HCT116 (cell line): ENCODE measurements at regions not wholly inside any gene's neighbourhood (a gene's known extent, or its start where the extent isn't known, plus 50 kb on each side); places are given as distances from the start of the nearest gene placed in this dataset.

Source experiments
- ATAC-seq: fragments of 200-7000 bp; cut with Tn5 transposase; 2 replicates; pipeline ENCODE4 v1.9.1; 2020; ENCODE audit warnings: mild to moderate bottlenecking, moderate library complexity
- BruUV-seq: library from RNA; stranded (reverse); fragments of 400-500 nt; replicated peaks from 2 replicates; lab custom pipeline; 2021; lab: Mats Ljungman, UMichigan
- CTCF ChIA-PET: fragments of 300-600 bp; sonication (Branson Sonifier 250); formaldehyde crosslinking; loops from one replicate; lab custom pipeline; 2021; ENCODE audit warnings: antibody characterized with exemption; lab: Charles Lee
- POLR2A ChIA-PET: fragments of 300-600, 350-600 bp; sonication (Branson Sonifier 250); formaldehyde crosslinking; loops from one replicate; lab custom pipeline; 2021; ENCODE audit warnings: antibody characterized with exemption; lab: Charles Lee
- RAD21 ChIA-PET, 2 experiments: fragments of 300-600 bp; sonication (Branson Sonifier 250); formaldehyde crosslinking; loops; one replicate each; lab custom pipeline; 2023; ENCODE audit warnings: low total read pairs in 2 of 2; ENCODE audit not compliant: uncharacterized antibody in 2 of 2, unreplicated experiment in 2 of 2, low non-redundant PET in 1 of 2; lab: Charles Lee
- DNase-seq: peaks from one replicate; pipeline ENCODE4 v3.0.0-alpha.2; 2010; ENCODE audit warnings: low read depth, low spot score
- H2AFZ ChIP-seq: fragments of 200-600 bp; shearing (Covaris generic), sonication (generic); 2 replicates; pipeline ENCODE4 v1.6.1; 2017; ENCODE audit warnings: low read depth, mixed run types, mixed read lengths, antibody characterized with exemption, low read length; ENCODE audit not compliant: poor library complexity, severe bottlenecking
- H3K27ac ChIP-seq: 2 replicates; pipeline ENCODE4 v1.5.1; 2012; ENCODE audit warnings: low read depth, low read length
- H3K27me3 ChIP-seq: fragments of 200-600 bp; sonication (generic); 2 replicates; pipeline ENCODE4 v1.6.1; 2016; ENCODE audit warnings: mixed run types, low read length, mixed read lengths; ENCODE audit not compliant: insufficient read depth
- H3K36me3 ChIP-seq, 2 experiments: fragments of 200-500 bp in 1 of 2; fragments of 200-600 bp in 1 of 2; sonication (Bioruptor generic) in 1 of 2; sonication (generic) in 1 of 2; 2 replicates each; pipeline versions ENCODE4 v1.5.1 to v1.6.1; 2014 to 2016; ENCODE audit warnings: low read length in 2 of 2, inconsistent platforms in 1 of 2, mixed read lengths in 1 of 2, mixed run types in 1 of 2; ENCODE audit not compliant: insufficient read depth in 2 of 2, control insufficient read depth in 1 of 2
- H3K4me1 ChIP-seq, 2 experiments: fragments of 200-600 bp in 1 of 2; sonication (generic) in 1 of 2; 2 replicates each; pipeline versions ENCODE4 v1.5.1 to v1.6.1; 2012 to 2017; ENCODE audit warnings: low read length in 2 of 2, inconsistent platforms in 1 of 2, mild to moderate bottlenecking in 1 of 2, mixed read lengths in 1 of 2, mixed run types in 1 of 2, moderate library complexity in 1 of 2; ENCODE audit not compliant: insufficient read depth in 2 of 2, control insufficient read depth in 1 of 2
- H3K4me2 ChIP-seq: fragments of 200-600 bp; sonication (generic); 2 replicates; pipeline ENCODE4 v1.6.1; 2017; ENCODE audit warnings: mixed run types, low read length, mixed read lengths
- H3K4me3 ChIP-seq, 2 experiments: fragments of 200-600 bp in 1 of 2; sonication (generic) in 1 of 2; replicated peaks in 1 of 2; 2 replicates each; pipeline ENCODE4 v1.5.1; 2011 to 2016; ENCODE audit warnings: low read length in 2 of 2, control low read depth in 1 of 2, low read depth in 1 of 2, mild to moderate bottlenecking in 1 of 2, mixed read lengths in 1 of 2, mixed run types in 1 of 2
- H3K79me2 ChIP-seq: fragments of 200-600 bp; sonication (generic); 2 replicates; pipeline ENCODE4 v1.6.1; 2017; ENCODE audit warnings: mild to moderate bottlenecking, mixed run types, low read length, moderate library complexity, mixed read lengths; ENCODE audit not compliant: insufficient read depth
- H3K9ac ChIP-seq: fragments of 200-600 bp; sonication (generic); 2 replicates; pipeline ENCODE4 v1.6.1; 2016; ENCODE audit warnings: low read length, mixed read lengths
- H3K9me2 ChIP-seq: fragments of 200-600 bp; sonication (generic), shearing (Covaris generic); 2 replicates; pipeline ENCODE4 v1.6.1; 2017; ENCODE audit warnings: mixed run types, mild to moderate bottlenecking, moderate library complexity; ENCODE audit not compliant: insufficient read depth
- H3K9me3 ChIP-seq, 2 experiments: fragments of 200-500 bp in 1 of 2; fragments of 200-600 bp in 1 of 2; sonication (Bioruptor generic) in 1 of 2; sonication (generic) in 1 of 2; 2 replicates each; pipeline ENCODE4 v1.6.1; 2014 to 2017; ENCODE audit warnings: low read length in 2 of 2, mixed read lengths in 2 of 2, inconsistent platforms in 1 of 2, low read depth in 1 of 2, mild to moderate bottlenecking in 1 of 2, mixed run types in 1 of 2, moderate library complexity in 1 of 2; ENCODE audit not compliant: control insufficient read depth in 1 of 2, insufficient read depth in 1 of 2
- H4K20me1 ChIP-seq: fragments of 200-600 bp; sonication (generic), shearing (Covaris generic); 2 replicates; pipeline ENCODE4 v1.6.1; 2017; ENCODE audit warnings: mixed run types, mild to moderate bottlenecking, moderate library complexity; ENCODE audit not compliant: insufficient read depth
- CBX3 ChIP-seq: IDR thresholded peaks from 2 replicates; pipeline ENCODE4 v1.6.1; 2012; ENCODE audit warnings: low read depth
- CEBPB ChIP-seq: IDR thresholded peaks from 2 replicates; pipeline ENCODE4 v1.6.1; 2012; ENCODE audit warnings: low read depth
- EGR1 ChIP-seq: IDR thresholded peaks from 2 replicates; pipeline ENCODE4 v1.6.1; 2012; ENCODE audit warnings: low read depth
- ELF1 ChIP-seq: IDR thresholded peaks from 2 replicates; pipeline ENCODE4 v1.6.1; 2012; ENCODE audit warnings: low read depth, borderline replicate concordance
- FOSL1 ChIP-seq: IDR thresholded peaks from 2 replicates; pipeline ENCODE4 v1.6.1; 2012; ENCODE audit warnings: low read depth
- POLR2A ChIP-seq: IDR thresholded peaks from 2 replicates; pipeline ENCODE4 v1.7.0; 2011; ENCODE audit warnings: borderline replicate concordance; ENCODE audit not compliant: insufficient read depth, insufficient read length; ENCODE audit errors: extremely low read depth
- SIN3A ChIP-seq: IDR thresholded peaks from 2 replicates; pipeline ENCODE4 v1.6.1; 2012; ENCODE audit warnings: low read depth
- SP1 ChIP-seq: IDR thresholded peaks from 2 replicates; pipeline ENCODE4 v1.6.1; 2012; ENCODE audit warnings: low read depth
- SRF ChIP-seq: IDR thresholded peaks from 2 replicates; pipeline ENCODE4 v1.6.1; 2012; ENCODE audit warnings: low read depth
- TCF7L2 ChIP-seq: IDR thresholded peaks from 2 replicates; pipeline ENCODE4 v1.7.0; 2011; ENCODE audit warnings: borderline replicate concordance, inconsistent platforms; ENCODE audit not compliant: insufficient read depth, insufficient read length; ENCODE audit errors: extremely low read depth
- YY1 ChIP-seq: IDR thresholded peaks from 2 replicates; pipeline ENCODE4 v1.6.1; 2011; ENCODE audit warnings: low read length, low read depth, moderate library complexity, mild to moderate bottlenecking; ENCODE audit not compliant: insufficient replicate concordance; ENCODE audit errors: extremely low read depth
- ZFX ChIP-seq: fragments of 450-650 bp; IDR thresholded peaks from 2 replicates; pipeline ENCODE4 v1.6.1; 2017
- intact Hi-C: fragments of 100-400 bp; cut with micrococcal nuclease; formaldehyde crosslinking; loops from 2 replicates; pipeline ENCODE4 v1.10.0; 2022
- TF ChIP-seq, protein P1 (sequence below): IDR thresholded peaks from 2 replicates; pipeline ENCODE4 v1.6.1; 2012
- TF ChIP-seq, protein P2 (sequence below), 3 experiments: fragments of 200-600 bp in 1 of 3; sonication (generic) in 1 of 3; IDR thresholded peaks in 2 of 3; conservative IDR thresholded peaks in 1 of 3; 2 replicates each; pipeline ENCODE4 v1.5.1; 2012 to 2017; ENCODE audit warnings: low read depth in 2 of 3, low read length in 2 of 3, antibody characterized with exemption in 1 of 3, borderline replicate concordance in 1 of 3, control low read depth in 1 of 3, mild to moderate bottlenecking in 1 of 3, mixed read lengths in 1 of 3, mixed run types in 1 of 3, moderate library complexity in 1 of 3; ENCODE audit not compliant: insufficient read depth in 1 of 3
- TF ChIP-seq, protein P3 (sequence below): IDR thresholded peaks from 2 replicates; pipeline ENCODE4 v1.6.1; 2012; ENCODE audit warnings: low read depth
- TF ChIP-seq, protein P4 (sequence below): IDR thresholded peaks from 2 replicates; pipeline ENCODE4 v1.6.1; 2012

DNA sequence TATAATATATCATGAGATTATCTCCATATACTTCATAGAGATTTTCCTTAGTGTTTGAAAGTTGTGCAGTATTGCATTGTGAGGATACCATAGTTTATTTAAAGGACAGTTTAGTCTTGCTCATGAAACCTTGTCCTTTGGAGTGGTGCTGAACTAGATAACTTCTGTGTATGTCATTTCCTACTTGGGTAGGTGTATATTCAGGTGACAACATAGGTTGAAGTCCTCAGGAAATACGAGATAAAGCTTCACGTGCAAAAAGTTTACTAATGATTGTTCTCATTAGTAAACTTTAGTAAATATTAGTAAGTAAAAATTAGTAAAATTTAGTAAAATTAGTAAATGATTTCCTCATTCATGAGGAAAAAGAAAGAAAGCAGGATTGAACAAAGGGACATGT lies 521.3 kb upstream of the LRRC4C start:
- Histone ChIP-seq H3K9me3 (peaks cover 3 to 48% of the 10 kb centered on the region in 2 experiments; a peak in 2 of 4 replicates), H3K27me3 (no peaks in the 10 kb centered on the region), H3K27ac (no peak overlapping the region), H3K9me2 (no peaks in the 10 kb centered on the region), H3K4me1 (no peaks in the 10 kb centered on the region), H4K20me1 (no peaks in the 10 kb centered on the region), H3K36me3 (no peaks in the 10 kb centered on the region), H3K4me2 (no peak overlapping the region), H3K4me3 (no peak overlapping the region), H2AFZ (no peak overlapping the region), H3K9ac (no peak overlapping the region), H3K79me2 (no peaks in the 10 kb centered on the region)
- BruUV-seq, result no TSS peak
- DNase-seq (no peak), ATAC-seq (no peak)
- intact Hi-C loops, result no loop called here
- ChIA-PET CTCF (no interaction called here), RAD21 (no interaction called here), POLR2A (no interaction called here)
- TF ChIP-seq EGR1 (no peak), TCF7L2 (no peak), FOSL1 (no peak), CEBPB (no peak), ZFX (no peak)
- TF ChIP-seq, protein P1, sequence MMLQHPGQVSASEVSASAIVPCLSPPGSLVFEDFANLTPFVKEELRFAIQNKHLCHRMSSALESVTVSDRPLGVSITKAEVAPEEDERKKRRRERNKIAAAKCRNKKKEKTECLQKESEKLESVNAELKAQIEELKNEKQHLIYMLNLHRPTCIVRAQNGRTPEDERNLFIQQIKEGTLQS, result no peak

GRCh38 chr11:41982276-41982675 lies 522.8 kb upstream of the LRRC4C start:
- no peaks in the 10 kb centered on the region for H3K9me2 ChIP-seq
- intact Hi-C loops, result no loop called here
- H3K4me2 ChIP-seq, result no peak overlapping the region
- no peak overlapping the region for H3K4me3 ChIP-seq
- CTCF ChIA-PET, result no interaction called here
- TF ChIP-seq SP1 (no peak), POLR2A (no peak), TCF7L2 (no peak), YY1 (no peak), CBX3 (no peak), SIN3A (no peak), ELF1 (no peak), SRF (no peak)
- TF ChIP-seq, protein P2, sequence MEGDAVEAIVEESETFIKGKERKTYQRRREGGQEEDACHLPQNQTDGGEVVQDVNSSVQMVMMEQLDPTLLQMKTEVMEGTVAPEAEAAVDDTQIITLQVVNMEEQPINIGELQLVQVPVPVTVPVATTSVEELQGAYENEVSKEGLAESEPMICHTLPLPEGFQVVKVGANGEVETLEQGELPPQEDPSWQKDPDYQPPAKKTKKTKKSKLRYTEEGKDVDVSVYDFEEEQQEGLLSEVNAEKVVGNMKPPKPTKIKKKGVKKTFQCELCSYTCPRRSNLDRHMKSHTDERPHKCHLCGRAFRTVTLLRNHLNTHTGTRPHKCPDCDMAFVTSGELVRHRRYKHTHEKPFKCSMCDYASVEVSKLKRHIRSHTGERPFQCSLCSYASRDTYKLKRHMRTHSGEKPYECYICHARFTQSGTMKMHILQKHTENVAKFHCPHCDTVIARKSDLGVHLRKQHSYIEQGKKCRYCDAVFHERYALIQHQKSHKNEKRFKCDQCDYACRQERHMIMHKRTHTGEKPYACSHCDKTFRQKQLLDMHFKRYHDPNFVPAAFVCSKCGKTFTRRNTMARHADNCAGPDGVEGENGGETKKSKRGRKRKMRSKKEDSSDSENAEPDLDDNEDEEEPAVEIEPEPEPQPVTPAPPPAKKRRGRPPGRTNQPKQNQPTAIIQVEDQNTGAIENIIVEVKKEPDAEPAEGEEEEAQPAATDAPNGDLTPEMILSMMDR (IDR thresholded peaks at IDR 0.05 in 2 of 3, conservative IDR thresholded peaks at IDR 0.05 in 1 of 3; ENCODE audit: borderline replicate concordance in 1 of 3, insufficient read depth in 1 of 3, low read depth in 2 of 3, low read length in 2 of 3), result no peak
- TF ChIP-seq, protein P3, sequence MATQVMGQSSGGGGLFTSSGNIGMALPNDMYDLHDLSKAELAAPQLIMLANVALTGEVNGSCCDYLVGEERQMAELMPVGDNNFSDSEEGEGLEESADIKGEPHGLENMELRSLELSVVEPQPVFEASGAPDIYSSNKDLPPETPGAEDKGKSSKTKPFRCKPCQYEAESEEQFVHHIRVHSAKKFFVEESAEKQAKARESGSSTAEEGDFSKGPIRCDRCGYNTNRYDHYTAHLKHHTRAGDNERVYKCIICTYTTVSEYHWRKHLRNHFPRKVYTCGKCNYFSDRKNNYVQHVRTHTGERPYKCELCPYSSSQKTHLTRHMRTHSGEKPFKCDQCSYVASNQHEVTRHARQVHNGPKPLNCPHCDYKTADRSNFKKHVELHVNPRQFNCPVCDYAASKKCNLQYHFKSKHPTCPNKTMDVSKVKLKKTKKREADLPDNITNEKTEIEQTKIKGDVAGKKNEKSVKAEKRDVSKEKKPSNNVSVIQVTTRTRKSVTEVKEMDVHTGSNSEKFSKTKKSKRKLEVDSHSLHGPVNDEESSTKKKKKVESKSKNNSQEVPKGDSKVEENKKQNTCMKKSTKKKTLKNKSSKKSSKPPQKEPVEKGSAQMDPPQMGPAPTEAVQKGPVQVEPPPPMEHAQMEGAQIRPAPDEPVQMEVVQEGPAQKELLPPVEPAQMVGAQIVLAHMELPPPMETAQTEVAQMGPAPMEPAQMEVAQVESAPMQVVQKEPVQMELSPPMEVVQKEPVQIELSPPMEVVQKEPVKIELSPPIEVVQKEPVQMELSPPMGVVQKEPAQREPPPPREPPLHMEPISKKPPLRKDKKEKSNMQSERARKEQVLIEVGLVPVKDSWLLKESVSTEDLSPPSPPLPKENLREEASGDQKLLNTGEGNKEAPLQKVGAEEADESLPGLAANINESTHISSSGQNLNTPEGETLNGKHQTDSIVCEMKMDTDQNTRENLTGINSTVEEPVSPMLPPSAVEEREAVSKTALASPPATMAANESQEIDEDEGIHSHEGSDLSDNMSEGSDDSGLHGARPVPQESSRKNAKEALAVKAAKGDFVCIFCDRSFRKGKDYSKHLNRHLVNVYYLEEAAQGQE, result no peak
- TF ChIP-seq, protein P4, sequence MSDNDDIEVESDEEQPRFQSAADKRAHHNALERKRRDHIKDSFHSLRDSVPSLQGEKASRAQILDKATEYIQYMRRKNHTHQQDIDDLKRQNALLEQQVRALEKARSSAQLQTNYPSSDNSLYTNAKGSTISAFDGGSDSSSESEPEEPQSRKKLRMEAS, result no peak
- POLR2A ChIA-PET, result no interaction called here
- no peak overlapping the region for H3K27ac ChIP-seq
- H3K36me3 ChIP-seq, result no peaks in the 10 kb centered on the region
- no peaks in the 10 kb centered on the region for H3K27me3 ChIP-seq
- RAD21 ChIA-PET, result no interaction called here
- ATAC-seq (no peak), DNase-seq (no peak)
- H3K79me2 ChIP-seq, result no peaks in the 10 kb centered on the region
- H3K9ac ChIP-seq, result no peak overlapping the region
- BruUV-seq, result no TSS peak
- peaks cover 8 to 44% of the 10 kb centered on the region in 2 experiments; a peak in 2 of 4 replicates for H3K9me3 ChIP-seq
- H2AFZ ChIP-seq, result no peak overlapping the region
- no peaks in the 10 kb centered on the region for H4K20me1 ChIP-seq
- H3K4me1 ChIP-seq, result no peaks in the 10 kb centered on the region
